GM23248 (cell line): ENCODE measurements at regions not wholly inside any gene's neighbourhood (a gene's known extent, or its start where the extent isn't known, plus 50 kb on each side); places are given as distances from the start of the nearest gene placed in this dataset.
A peak's percentile ranks its signal among the peaks of the same experiment; 100 is the strongest.

Experiments
- DNase-seq: peaks from one replicate; pipeline ENCODE4 v3.0.0-alpha.2; 2015
- H2AFZ ChIP-seq: fragments of 200-600 bp; sonication (generic); 2 replicates; pipeline ENCODE4 v1.6.1; 2016; ENCODE audit warnings: antibody characterized with exemption
- H3F3A ChIP-seq: fragments of 200-600 bp; sonication (generic); 2 replicates; pipeline ENCODE4 v1.6.1; 2016; ENCODE audit warnings: mild to moderate bottlenecking, antibody characterized with exemption, mixed run types; ENCODE audit not compliant: insufficient read depth
- H3K27ac ChIP-seq: fragments of 200-600 bp; sonication (generic); 2 replicates; pipeline ENCODE4 v1.5.1; 2016; ENCODE audit warnings: mild to moderate bottlenecking
- H3K27me3 ChIP-seq: fragments of 200-600 bp; sonication (generic); replicated peaks from 2 replicates; pipeline ENCODE4 v1.6.1; 2016; ENCODE audit warnings: mild to moderate bottlenecking; ENCODE audit not compliant: insufficient read depth
- H3K36me3 ChIP-seq: fragments of 200-600 bp; sonication (generic); 2 replicates; pipeline ENCODE4 v1.6.1; 2016; ENCODE audit warnings: low read depth, mild to moderate bottlenecking
- H3K4me1 ChIP-seq: fragments of 200-600 bp; sonication (generic); 2 replicates; pipeline ENCODE4 v1.6.1; 2016; ENCODE audit warnings: mild to moderate bottlenecking; ENCODE audit not compliant: insufficient read depth
- H3K4me2 ChIP-seq: fragments of 200-600 bp; sonication (generic); one replicate; pipeline ENCODE4 v1.6.1; 2016; ENCODE audit warnings: mild to moderate bottlenecking; ENCODE audit not compliant: unreplicated experiment
- H3K4me3 ChIP-seq: fragments of 200-600 bp; sonication (generic); 2 replicates; pipeline ENCODE4 v1.5.1; 2016; ENCODE audit warnings: mild to moderate bottlenecking
- H3K79me2 ChIP-seq: fragments of 200-600 bp; sonication (generic); 2 replicates; pipeline ENCODE4 v1.6.1; 2016; ENCODE audit warnings: mild to moderate bottlenecking; ENCODE audit not compliant: insufficient read depth
- H3K9ac ChIP-seq: fragments of 200-600 bp; sonication (generic); 2 replicates; pipeline ENCODE4 v1.6.1; 2016; ENCODE audit warnings: mild to moderate bottlenecking
- H3K9me2 ChIP-seq: fragments of 200-600 bp; sonication (generic); 2 replicates; pipeline ENCODE4 v1.6.1; 2016; ENCODE audit warnings: mixed run types, mild to moderate bottlenecking, moderate library complexity; ENCODE audit not compliant: insufficient read depth
- H3K9me3 ChIP-seq: fragments of 200-600 bp; sonication (generic); one replicate; pipeline ENCODE4 v1.6.1; 2017; ENCODE audit warnings: low read depth
- H4K20me1 ChIP-seq: fragments of 200-600 bp; sonication (generic); 2 replicates; pipeline ENCODE4 v1.6.0; 2016; ENCODE audit not compliant: insufficient read depth
- EZH2 ChIP-seq: fragments of 200-600 bp; sonication (generic); IDR thresholded peaks from 2 replicates; pipeline ENCODE4 v1.6.1; 2018; ENCODE audit warnings: antibody characterized with exemption, mild to moderate bottlenecking; ENCODE audit not compliant: insufficient read depth, poor library complexity, severe bottlenecking
- EZH2phosphoT487 ChIP-seq: fragments of 200-600 bp; sonication (generic); IDR thresholded peaks from 2 replicates; pipeline ENCODE4 v1.6.1; 2018; ENCODE audit warnings: antibody characterized with exemption, moderate library complexity, mild to moderate bottlenecking, low read depth; ENCODE audit not compliant: insufficient read depth
- WGBS, 2 experiments: methylation state at CpG; one replicate each; pipeline ENCODE4 v1.1.6; 2015 to 2017; ENCODE audit warnings: low lambda C conversion rate in 2 of 2, low coverage in 1 of 2; ENCODE audit errors: missing lambda C conversion rate in 2 of 2; 5-methylcytosine and 5-hydroxymethylcytosine counted together
- in situ Hi-C: fragments of 300-500 bp; cut with MboI; formaldehyde crosslinking; loops from 2 replicates; pipeline ENCODE4 v1.15.0; 2020

GRCh38 chr3:34212656-34213055 lies 414.2 kb downstream of the PDCD6IP start:
- H3K27me3 ChIP-seq: no peaks in the 10 kb centered on the region
- 5% methylated on average over 4 of the region's 4 CpGs for WGBS, 2 experiments
- H3K9me3 ChIP-seq: no peaks in the 10 kb centered on the region
- H3F3A ChIP-seq: no peaks in the 10 kb centered on the region
- H3K27ac ChIP-seq: no peak overlapping the region
- H3K36me3 ChIP-seq: no peaks in the 10 kb centered on the region
- no peaks in the 10 kb centered on the region for H4K20me1 ChIP-seq
- no peak overlapping the region for H3K4me3 ChIP-seq
- H2AFZ ChIP-seq: no peak overlapping the region
- H3K9ac ChIP-seq: no peak overlapping the region
- H3K79me2 ChIP-seq: no peaks in the 10 kb centered on the region
- in situ Hi-C loops: no loop called here
- H3K9me2 ChIP-seq: no peaks in the 10 kb centered on the region
- TF ChIP-seq EZH2phosphoT487 (no peak), EZH2 (no peak)
- H3K4me2 ChIP-seq: no peak overlapping the region
- peak; percentile 33 for DNase-seq
- no peaks in the 10 kb centered on the region for H3K4me1 ChIP-seq

- Histone ChIP-seq H3K4me2 (no peak overlapping the region), H3K27ac (no peak overlapping the region), H4K20me1 (no peaks in the 10 kb centered on the region), H3K4me3 (no peak overlapping the region), H3K9ac (no peak overlapping the region), H3K36me3 (no peaks in the 10 kb centered on the region), H2AFZ (no peak overlapping the region), H3K9me2 (no peaks in the 10 kb centered on the region), H3K9me3 (no peaks in the 10 kb centered on the region), H3K79me2 (no peaks in the 10 kb centered on the region), H3K4me1 (no peaks in the 10 kb centered on the region), H3K27me3 (no peaks in the 10 kb centered on the region), H3F3A (no peaks in the 10 kb centered on the region)
- TF ChIP-seq EZH2: no peak
- TF ChIP-seq EZH2phosphoT487: no peak
- in situ Hi-C loops: no loop called here
- 8 to 11% methylated on average over 4 of the region's 4 CpGs for WGBS, 2 experiments
- DNase-seq: no peak
These were observed 415.0 kb downstream of the PDCD6IP start for GRCh38 chr3:34213478-34213877.

GRCh38 chr3:34216711-34217335 lies 418.4 kb downstream of the PDCD6IP start:
- Histone ChIP-seq H3K9ac (no peak overlapping the region), H3K4me2 (no peak overlapping the region), H3K9me3 (no peaks in the 10 kb centered on the region), H3F3A (no peaks in the 10 kb centered on the region), H3K4me1 (no peaks in the 10 kb centered on the region), H4K20me1 (no peaks in the 10 kb centered on the region), H3K9me2 (no peaks in the 10 kb centered on the region), H3K79me2 (no peaks in the 10 kb centered on the region), H2AFZ (no peak overlapping the region), H3K27me3 (no peaks in the 10 kb centered on the region), H3K27ac (no peak overlapping the region), H3K4me3 (no peak overlapping the region), H3K36me3 (no peaks in the 10 kb centered on the region)
- no peak for DNase-seq
- in situ Hi-C loops: no loop called here
- 12 to 21% methylated on average over 9 of the region's 9 CpGs for WGBS, 2 experiments
- TF ChIP-seq EZH2phosphoT487 (no peak), EZH2 (no peak)

GRCh38 chr3:34218706-34219385 lies 420.4 kb downstream of the PDCD6IP start:
- Histone ChIP-seq H3K79me2 (no peaks in the 10 kb centered on the region), H3K9me3 (no peaks in the 10 kb centered on the region)
- in situ Hi-C loops: no loop called here

More at GRCh38 chr3:34218706-34219385, 420.4 kb downstream of the PDCD6IP start:
- Histone ChIP-seq H3K9ac (no peak overlapping the region), H3K4me2 (no peak overlapping the region), H3K36me3 (no peaks in the 10 kb centered on the region), H3F3A (no peaks in the 10 kb centered on the region), H4K20me1 (no peaks in the 10 kb centered on the region), H3K27ac (no peak overlapping the region), H3K27me3 (no peaks in the 10 kb centered on the region), H3K4me1 (no peaks in the 10 kb centered on the region), H2AFZ (no peak overlapping the region), H3K9me2 (no peaks in the 10 kb centered on the region), H3K4me3 (no peak overlapping the region)
- TF ChIP-seq EZH2 (no peak), EZH2phosphoT487 (no peak)
- no peak for DNase-seq
- WGBS, 2 experiments: 44 to 47% methylated on average over 5 of the region's 5 CpGs
